ENCODE measurements at regions not wholly inside any gene's neighbourhood (a gene's known extent, or its start where the extent isn't known, plus 50 kb on each side); places are given as distances from the start of the nearest gene placed in this dataset.

GRCh38 chr10:109650228-109650627 lies 273.1 kb downstream of the XPNPEP1 start:
- TF ChIP-seq FOXA1 (IDR thresholded peaks at IDR 0.05) (no peak), ELF4 (IDR thresholded peaks at IDR 0.05) (no peak), BHLHE40 (IDR thresholded peaks at IDR 0.05; ENCODE audit: borderline replicate concordance) (no peak), NFRKB (IDR thresholded peaks at IDR 0.05) (no peak)

Data from HEK293T (cell line).